ENCODE measurements at regions not wholly inside any gene's neighbourhood (a gene's known extent, or its start where the extent isn't known, plus 50 kb on each side); places are given as distances from the start of the nearest gene placed in this dataset.

GRCh38 chr2:34849827-34850226 is 1250.7 kb upstream of the FAM98A start:
- Histone ChIP-seq H3K4me3 (replicated peaks; ENCODE audit: insufficient read depth, low read length) (no peak overlapping the region), H3K27ac (replicated peaks) (no peak overlapping the region), H3K27me3 (ENCODE audit: insufficient read depth, poor library complexity, severe bottlenecking) (no peaks in the 10 kb centered on the region)
- DNase-seq (ENCODE audit: low read depth in 1 of 2, low spot score in 1 of 2): no peak
- no peak for TF ChIP-seq CTCF (IDR thresholded peaks at IDR 0.05; ENCODE audit: insufficient read depth, low read length)
- no peak for TF ChIP-seq SPI1 (IDR thresholded peaks at IDR 0.05; ENCODE audit: borderline replicate concordance, low read depth)
- TF ChIP-seq POLR2AphosphoS5 (IDR thresholded peaks at IDR 0.05; ENCODE audit: low read depth): no peak
- no peak for TF ChIP-seq REST (IDR thresholded peaks at IDR 0.05; ENCODE audit: insufficient replicate concordance, low read depth)

DNA sequence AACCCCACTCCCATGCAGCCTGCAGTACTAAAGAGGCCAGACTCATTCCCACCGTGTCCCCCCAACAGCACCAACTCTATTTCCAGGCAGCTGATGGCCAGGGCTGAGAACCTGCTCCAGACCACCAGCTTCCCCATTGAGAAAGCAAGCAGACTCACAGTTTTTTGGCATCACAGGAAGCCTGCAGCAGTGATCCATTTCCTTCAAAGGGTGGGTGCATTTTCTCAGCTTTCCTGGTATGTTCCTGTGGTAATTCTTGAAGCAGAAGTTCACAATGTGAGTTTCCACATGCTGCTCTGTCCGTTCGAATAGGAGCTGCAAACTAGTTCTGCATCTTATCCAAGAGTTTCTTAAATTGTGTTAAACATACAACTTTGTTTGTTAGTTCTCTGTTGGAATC is 1249.6 kb upstream of the FAM98A start:
- no peaks in the 10 kb centered on the region for H3K27me3 ChIP-seq (ENCODE audit: insufficient read depth, poor library complexity, severe bottlenecking)
- H3K4me3 ChIP-seq (replicated peaks; ENCODE audit: insufficient read depth, low read length): no peak overlapping the region
- TF ChIP-seq REST (IDR thresholded peaks at IDR 0.05; ENCODE audit: insufficient replicate concordance, low read depth) (no peak), SPI1 (IDR thresholded peaks at IDR 0.05; ENCODE audit: borderline replicate concordance, low read depth) (no peak), GABPA (IDR thresholded peaks at IDR 0.05; ENCODE audit: low read depth) (no peak), POLR2AphosphoS5 (IDR thresholded peaks at IDR 0.05; ENCODE audit: low read depth) (no peak), CTCF (IDR thresholded peaks at IDR 0.05; ENCODE audit: insufficient read depth, low read length) (no peak)
- DNase-seq (ENCODE audit: low read depth in 1 of 2, low spot score in 1 of 2): no peak
- no peak overlapping the region for H3K27ac ChIP-seq (replicated peaks)

- DNase-seq (ENCODE audit: low read depth in 1 of 2, low spot score in 1 of 2): no peak
- Histone ChIP-seq H3K4me3 (replicated peaks; ENCODE audit: insufficient read depth, low read length) (no peak overlapping the region), H3K27me3 (ENCODE audit: insufficient read depth, poor library complexity, severe bottlenecking) (no peaks in the 10 kb centered on the region), H3K27ac (replicated peaks) (no peak overlapping the region)
- no peak for TF ChIP-seq CTCF (IDR thresholded peaks at IDR 0.05; ENCODE audit: insufficient read depth, low read length)
- no peak for TF ChIP-seq REST (IDR thresholded peaks at IDR 0.05; ENCODE audit: insufficient replicate concordance, low read depth)
- no peak for TF ChIP-seq POLR2AphosphoS5 (IDR thresholded peaks at IDR 0.05; ENCODE audit: low read depth)
- TF ChIP-seq GABPA (IDR thresholded peaks at IDR 0.05; ENCODE audit: low read depth): no peak
- TF ChIP-seq SPI1 (IDR thresholded peaks at IDR 0.05; ENCODE audit: borderline replicate concordance, low read depth): no peak
Measured at GRCh38 chr2:34848132-34848531, 1249.0 kb upstream of the FAM98A start.

Measured in HL-60 (cell line).